ENCODE measurements at regions not wholly inside any gene's neighbourhood (a gene's known extent, or its start where the extent isn't known, plus 50 kb on each side); places are given as distances from the start of the nearest gene placed in this dataset.
"Not testable (repeated sequence)": the region's sequence is repeated elsewhere in the genome, so short reads cannot be mapped to it uniquely, and the experiment has no call there.

DNA sequence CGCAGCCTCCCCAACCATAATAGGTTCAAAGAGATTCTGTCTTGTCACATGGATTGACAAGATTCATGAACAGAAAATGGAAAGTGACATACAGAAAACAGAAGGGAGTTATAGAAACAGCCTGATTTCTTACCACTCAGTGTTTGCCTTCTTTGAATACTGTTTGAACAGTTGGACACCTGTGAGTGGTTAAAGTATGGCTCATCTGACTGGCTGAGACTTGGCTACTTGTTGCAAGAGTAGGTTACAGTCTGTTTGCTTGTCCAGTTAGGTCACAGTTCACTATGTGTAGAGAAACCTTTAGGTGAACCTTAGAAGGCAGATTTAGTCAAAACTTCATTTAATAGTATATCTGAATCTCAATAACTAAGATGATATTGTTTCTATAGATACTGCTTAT lies 1003.9 kb upstream of the EPHA6 start:
- no peak for DNase-seq

DNA sequence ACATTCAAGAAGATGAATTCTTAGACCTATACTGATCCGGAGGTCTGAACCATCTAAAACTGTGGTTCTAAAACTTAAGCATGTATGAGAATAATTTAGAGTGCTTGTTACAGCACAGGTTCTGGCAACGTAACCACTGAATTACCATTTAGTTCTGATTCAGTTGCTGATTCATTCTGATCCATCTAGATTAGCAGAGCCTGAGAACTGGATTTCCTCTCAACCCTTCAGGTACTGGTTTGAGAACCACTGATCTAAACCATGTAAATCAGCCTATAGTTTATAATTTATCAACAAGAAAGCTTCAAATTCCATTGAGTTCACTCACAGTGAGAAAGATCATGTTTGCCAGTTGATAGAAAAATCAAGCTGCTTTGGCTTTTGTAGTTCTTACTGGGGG lies 1001.1 kb upstream of the EPHA6 start:
- peak; percentile 8 for DNase-seq

DNA sequence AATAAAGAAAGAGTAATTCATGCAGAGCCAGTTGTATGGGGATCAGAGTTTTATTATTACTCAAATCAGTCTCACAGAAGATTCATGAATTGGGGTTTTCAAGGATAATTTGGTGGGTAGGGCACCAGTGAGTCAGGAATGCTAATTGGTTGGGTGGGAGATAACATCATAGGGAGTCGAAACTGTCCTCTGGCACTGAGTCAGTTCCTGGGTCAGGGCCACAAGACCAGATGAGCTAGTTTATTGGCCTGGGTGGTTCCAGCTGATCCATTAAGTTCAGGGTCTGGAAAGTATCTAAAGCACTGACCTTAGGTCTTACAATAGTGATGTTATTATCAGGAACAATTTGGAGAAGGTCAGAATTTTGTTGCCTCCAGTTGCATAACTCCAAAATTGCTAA lies 998.6 kb upstream of the EPHA6 start:
- peak; percentile 5 for DNase-seq

DNA sequence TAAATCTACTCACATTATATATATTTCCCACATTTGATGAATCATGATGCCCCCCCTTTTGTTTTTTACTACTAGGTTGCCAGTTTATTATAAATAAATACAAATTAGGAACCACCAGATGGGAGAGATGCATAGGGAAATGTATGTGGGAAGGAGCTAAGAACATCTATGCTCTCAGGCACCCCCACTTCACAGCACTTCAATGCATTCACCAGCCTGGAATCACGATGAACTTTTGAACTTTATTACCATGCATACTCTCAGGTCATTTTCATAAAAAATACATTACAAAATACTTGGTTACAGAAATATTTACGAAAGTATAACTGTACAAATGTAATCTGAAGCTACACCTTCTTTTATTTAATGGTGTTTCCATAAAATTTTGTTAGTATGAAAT lies 988.0 kb upstream of the EPHA6 start:
- DNase-seq = no peak

DNA sequence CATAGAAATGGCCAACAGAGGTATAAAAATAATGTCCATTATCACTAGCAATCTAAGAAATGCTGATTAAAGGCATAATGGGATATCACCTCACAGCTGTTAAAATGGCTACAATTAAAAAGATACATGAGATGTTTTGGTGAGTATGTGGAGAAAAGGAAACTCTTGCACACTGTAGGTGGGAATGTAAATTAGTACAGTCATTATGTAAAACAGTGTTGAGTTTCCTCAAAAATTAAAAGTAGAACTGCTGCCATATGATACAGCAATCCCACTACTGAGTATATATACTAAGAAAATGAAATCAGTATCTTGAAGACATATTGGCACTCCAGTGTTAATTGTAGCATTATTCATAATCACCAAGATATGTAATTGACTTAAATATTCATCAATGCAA lies 982.2 kb upstream of the EPHA6 start:
- no peak for DNase-seq

DNA sequence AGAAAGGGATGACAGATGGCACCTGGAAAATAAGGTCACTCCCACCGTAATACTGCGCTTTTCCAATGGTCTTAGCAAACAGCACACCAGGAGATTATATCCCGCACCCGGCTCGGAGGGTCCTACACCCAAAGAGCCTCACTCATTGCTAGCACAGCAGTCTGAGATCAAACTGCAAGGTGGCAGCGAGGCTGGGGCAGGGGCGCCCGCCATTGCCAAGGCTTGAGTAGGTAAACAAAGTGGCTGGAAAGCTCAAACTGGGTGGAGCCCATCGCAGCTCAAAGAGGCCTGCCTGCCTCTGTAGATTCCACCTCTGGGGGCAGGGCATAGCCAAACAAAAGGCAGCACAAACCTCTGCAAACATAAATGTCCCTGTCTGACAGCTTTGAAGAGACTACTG lies 953.8 kb upstream of the EPHA6 start:
- DNase-seq = not testable (repeated sequence)

DNA sequence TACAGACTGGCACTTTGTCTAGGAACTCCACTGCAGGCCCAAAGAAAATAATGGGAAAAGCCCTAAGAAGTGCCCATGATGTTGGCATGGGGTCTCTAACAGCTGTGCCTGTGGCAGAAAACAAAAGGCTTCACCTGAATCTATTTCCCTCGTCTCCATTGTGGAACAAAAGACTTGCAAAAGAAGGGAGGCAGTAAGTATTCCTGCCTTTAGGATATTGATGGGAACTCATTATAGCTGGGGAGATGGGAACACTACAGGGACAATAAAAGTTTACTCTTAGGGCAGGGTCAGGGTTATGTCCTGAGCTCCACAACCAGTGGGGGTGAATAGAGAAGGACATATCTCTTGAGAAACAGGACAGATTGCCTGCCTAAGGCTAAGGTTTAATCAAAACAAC lies 930.6 kb upstream of the EPHA6 start:
- DNase-seq = no peak

DNA sequence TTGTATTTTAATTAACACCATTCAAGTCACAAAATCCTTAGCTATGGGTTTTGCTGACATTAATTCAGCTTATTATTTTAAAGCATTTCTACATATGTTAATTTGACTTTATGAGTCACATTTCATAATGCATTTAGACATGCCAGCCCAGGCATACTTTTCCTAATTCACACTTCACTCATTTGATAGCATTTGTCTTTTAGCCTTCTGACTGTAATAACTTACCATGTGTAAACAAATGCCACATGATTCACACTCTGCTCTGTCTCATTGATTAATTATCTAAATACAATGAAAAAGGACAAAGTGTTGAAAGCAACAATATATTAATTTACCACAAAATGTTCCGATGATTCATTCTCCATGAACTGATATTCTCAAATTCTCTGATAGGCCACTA lies 927.8 kb upstream of the EPHA6 start:
- DNase-seq = peak; percentile 17

DNA sequence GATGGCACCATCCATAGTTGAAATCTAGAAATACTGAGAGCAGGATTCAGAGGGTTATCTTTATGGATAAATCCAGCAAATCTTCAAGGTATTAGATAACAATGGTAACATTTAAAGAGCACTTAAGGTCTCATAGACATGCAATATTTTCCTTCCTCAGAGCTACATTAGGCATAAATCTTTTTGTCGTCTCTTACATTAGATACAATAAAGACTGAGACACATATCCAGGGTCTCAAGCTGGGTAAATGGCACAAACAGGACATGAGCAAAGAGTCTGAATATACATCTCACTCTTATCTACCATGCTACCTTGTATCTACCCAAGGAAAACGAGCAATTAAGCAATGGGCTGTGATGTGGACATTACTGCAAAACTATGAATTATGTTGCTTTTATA lies 927.3 kb upstream of the EPHA6 start:
- no peak for DNase-seq

DNA sequence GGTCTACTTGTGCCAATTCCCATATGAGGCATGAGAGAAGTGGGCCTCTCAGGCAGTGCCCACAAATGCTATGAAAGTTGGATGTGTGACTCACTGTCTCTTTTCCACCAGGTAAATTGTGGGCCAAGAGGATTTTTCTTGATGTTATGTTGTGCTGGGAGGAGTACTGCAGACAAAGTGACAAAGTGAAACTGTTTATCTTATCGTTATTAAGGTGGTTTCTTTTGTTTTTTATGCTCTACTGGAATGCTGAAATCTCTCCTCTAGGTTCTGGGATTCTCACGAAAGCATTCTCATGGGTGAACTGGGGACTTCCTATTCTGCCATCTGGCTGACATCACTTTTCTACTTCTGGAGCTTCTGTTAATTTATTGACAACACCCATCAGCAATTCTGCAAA lies 919.6 kb upstream of the EPHA6 start:
- DNase-seq = no peak

DNA sequence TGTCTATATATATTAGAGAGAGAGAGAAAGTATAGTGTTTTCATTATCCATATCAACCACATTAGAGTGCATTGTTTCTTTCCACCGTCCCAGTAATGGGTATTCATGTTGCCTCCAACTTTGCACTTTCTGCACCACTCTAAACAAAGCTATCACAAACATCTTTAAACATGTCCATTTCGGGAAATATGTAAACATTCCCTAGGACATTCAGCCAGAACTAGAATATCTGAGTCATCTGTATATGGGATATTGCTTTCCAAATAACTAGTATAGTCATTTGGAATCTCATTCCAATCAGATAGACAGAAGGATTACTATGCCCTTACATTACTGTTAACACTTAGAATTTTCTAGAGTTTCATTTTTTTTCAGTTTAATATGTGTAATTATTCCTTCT lies 914.9 kb upstream of the EPHA6 start:
- DNase-seq = peak; percentile 37

DNA sequence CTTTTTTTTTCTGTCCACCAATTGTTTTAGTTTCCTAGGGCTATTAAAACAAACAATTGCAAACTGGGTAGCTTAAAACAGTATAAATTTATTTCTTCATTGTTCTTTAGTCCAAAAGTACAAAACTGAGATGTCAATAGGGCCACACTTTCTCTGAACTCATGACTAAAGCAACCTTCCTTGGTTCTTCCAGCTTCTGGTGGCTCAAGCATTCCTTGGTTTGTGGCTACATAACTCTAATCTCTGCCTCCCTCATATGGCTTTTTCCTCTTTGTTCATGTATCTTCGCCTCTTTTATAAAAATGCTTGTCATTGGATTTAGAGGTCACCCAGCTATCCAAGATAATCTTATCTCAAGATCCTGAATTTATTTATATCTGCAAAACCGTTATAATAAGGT lies 914.5 kb upstream of the EPHA6 start:
- no peak for DNase-seq

DNA sequence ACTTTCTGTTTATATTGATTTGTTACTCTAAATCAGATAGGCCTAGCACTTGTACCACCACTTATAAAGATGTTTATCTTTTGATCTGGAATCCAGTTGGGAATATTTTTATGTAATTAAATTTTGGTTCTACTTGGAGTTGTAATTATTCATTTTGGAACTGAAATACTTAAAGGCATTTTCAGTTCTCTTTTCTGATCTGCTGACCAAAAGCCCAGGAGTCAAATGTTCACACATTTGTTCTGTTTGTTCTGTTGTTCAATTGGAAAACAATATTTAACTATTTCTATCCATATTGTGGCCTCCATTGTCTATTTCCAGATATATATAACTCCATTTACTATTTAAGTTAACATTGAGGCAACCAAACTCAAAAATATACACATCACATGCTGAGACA lies 912.4 kb upstream of the EPHA6 start:
- no peak for DNase-seq

DNA sequence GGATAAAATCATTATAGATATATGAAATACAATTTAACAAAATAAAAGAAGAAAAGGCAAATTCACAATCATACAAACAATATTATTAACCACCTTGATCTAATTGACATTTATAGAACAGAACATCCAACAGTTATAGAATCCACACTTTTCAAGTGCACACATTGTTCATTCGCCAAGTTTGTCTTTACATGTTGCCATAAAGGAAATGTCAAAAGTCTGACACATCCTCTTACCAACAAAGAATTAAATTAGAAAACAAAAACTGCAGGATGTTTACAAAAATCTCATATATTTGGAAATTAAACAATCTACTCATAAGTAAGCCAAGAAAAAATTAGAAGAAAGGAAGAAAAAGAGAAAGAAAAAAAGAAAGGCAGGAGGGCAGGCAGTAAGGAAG lies 909.2 kb upstream of the EPHA6 start:
- no peak for DNase-seq

DNA sequence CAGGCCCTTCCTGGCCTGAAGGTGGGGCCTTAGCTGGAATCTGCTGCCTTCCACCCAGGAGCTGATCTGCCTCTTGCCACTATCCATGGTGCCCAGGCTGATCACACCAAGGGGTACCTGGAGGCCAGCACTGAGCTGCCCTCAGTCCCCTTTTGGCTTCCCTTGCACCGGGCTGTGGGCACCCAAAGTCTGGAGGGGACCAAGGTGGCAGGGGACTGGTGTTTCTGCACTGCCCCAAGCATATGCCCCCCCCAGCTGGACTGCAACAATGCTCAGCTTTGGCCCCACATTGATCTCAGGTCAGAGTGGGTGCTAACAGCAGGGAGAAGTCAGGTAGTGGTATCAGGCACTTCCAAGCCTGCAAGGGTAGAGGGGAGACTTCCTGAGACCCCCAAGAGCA lies 902.6 kb upstream of the EPHA6 start:
- no peak for DNase-seq

DNA sequence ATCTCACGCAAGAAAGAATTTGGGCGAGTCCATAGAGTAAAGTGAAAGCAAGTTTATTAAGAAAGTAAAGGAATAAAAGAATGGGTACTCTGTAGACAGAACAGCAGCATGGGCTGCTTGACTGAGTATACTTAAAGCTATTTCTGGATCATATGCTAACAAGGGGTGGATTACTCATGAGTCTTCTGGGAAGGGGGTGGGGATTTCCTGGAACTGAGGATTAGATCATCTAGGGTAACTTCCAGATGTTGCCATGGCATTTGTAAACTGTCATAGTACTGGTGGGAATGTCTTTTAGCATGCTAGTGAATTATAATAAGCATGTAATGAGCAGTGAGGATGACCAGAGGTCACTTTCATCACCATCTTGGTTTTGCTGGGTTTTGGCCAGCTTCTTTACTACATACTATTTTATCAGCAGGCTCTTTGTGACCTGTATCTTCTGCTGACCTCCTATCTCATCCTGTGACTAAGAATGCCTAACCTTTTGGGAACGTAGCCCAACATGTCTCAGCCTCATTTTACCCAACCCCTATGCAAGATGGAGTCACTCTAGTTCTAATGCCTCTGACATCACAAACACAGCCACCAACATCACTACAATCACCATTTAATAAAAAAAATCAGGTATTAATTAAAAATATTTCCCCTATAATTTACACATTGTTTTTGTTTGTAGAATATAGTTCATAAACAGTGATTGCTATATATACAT lies 890.7 kb upstream of the EPHA6 start:
- peak; percentile 97 for DNase-seq

DNA sequence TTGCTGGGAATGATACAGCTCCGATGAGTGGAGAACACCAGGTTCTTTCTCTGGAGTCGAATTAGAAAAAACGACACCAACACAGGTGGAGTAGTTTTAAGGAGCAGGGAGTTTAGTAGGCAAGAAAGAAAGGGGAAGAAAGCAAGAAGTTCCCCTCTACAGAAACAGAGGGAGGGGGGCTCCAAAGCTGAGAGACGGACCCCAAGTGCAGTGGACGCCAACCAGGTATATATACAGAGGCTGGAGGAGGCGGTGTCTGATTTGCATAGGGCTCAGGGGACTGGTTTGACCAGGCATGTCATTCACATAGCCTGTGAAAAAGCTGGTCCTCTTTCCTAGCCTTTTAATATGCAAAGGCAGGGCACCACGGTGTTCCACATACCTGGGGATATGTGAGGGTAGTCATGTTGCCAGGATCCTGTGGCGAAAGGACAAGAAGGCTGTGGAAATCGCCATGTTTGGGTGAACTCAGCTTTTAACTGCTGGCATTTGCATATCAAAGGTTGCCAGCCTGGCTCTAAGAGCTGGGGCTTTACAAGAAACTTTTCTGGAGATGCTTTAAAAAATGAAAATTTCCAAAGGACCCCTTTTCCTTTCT lies 887.4 kb upstream of the EPHA6 start:
- no peak for DNase-seq

DNA sequence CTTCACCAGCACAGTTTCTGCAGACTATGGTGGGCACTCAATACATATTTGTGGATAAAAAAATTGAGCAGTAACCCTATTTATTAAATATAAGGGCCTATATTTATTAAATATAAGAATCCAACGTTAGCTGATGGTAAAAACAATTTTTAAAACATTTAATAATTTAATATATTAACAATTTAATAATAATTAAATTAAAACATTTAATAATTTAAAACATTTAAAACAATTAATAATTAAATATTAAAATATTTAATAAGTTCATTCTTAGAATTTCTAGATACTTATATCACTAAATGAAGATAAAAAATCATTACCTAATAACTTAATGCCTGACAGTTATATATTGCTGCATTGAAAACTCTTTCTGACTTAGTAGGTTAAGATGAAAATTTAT lies 880.2 kb upstream of the EPHA6 start:
- no peak for DNase-seq

DNA sequence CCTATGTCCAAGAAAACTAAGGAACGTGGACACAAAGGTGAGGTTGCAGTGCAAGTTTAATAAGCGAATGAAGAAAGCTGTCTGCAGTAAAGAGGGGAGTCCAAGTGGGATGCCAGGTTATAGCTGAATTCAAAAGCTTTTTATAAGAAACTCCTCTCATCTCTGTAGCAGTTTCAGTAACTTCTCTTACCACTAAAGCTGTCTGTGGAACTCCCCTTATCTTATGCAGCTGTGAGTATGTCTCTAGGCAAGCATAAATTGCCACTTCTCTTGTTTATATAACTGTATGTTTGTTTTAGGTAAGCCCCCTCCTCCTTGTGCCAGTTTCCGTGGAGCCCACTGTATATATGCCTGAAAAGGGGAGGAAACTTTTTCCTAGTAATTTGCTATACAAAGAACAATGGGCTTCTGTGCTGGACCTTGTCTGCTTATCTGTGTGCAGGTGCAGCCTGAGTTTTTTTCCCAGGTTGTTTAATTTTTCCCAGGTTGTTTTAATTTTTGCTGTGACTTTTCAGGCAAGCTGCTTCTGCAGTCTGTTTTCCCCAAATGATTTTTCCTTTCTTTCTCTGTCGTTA lies 875.1 kb upstream of the EPHA6 start:
- DNase-seq = no peak

DNA sequence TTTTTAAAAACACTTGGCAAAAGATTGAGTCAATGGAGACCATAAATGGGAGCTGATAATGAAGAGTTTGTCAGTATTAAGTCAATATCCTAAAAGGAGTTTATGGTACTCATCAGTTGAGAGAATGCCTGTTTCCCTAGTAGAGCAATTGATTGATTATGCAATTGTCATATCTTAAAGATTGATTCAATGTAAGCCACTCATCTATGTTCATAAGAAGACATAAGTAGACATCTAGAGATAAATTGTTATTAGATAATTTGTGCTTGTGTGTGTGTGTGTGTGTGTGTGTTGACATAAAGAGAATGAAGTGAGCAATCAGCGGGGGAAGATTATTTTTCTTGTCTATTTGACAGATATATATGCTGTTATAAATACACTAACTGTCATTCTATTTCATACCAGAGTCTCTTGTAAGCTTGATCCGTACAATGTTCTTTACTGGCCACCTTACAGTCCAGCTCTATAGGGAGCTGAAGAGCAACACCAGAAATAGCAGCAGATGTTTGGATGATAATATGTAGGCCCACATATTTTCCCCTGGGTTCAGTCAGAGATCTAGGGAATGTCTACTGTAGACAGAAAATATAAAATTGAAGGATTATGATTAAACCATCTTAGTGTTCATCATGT lies 848.6 kb upstream of the EPHA6 start:
- DNase-seq = no peak

DNA sequence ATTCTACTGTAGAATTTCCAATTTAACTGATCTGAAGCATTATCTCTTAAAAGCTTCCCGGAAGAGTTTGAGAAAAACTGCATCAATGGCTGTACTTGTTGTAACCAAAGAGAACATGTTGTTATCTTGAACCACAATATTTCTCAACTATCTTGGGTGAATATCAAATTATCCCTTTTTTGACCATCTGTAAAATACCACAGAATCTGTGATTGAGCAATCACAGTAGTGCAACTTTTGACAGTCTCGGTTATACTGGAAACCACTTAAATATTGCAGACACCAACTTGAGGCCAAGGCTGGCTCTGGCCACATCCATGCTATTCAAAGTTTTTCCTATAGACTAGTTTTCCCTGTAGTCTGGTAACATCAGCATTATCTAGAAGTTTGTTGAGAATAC lies 842.8 kb upstream of the EPHA6 start:
- peak; percentile 12 for DNase-seq

DNA sequence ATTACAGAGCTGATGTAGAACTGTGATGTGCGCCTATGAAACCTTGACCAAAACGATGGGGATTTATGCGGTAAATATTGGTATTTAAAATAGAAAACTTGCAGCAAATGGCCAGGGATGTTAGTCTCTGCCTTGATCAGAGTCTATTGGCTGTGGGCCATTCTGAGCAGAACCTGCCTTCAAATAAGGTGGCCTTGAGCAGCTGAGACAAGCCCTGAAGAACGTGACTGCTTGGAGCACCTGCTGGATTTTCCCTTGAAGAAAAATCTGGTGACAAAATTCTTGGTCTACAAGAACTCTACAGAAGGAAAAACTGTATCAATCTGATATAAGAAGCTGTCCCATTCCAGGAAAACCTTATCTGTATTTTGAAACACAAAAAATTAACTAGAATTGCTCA lies 820.1 kb upstream of the EPHA6 start:
- DNase-seq = no peak

DNA sequence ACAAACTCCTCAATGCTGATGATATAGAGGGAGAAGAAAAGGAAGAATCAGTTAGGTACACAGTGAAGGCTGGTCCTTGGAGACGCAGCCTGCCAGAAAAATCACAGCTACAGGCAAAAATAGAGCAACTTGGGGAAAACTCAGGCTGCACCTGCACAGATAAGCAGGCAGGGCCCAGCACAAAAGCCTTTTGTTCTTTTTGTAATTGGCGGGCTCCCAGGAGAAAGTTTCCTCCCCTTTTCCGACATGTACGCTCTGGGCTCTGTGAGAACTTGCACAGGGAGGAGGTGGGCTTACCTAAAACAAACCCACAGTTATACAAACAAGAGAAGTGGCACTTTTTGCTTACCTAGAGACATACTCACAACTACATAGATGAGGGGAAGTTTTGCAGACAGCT lies 813.4 kb upstream of the EPHA6 start:
- no peak for DNase-seq

DNA sequence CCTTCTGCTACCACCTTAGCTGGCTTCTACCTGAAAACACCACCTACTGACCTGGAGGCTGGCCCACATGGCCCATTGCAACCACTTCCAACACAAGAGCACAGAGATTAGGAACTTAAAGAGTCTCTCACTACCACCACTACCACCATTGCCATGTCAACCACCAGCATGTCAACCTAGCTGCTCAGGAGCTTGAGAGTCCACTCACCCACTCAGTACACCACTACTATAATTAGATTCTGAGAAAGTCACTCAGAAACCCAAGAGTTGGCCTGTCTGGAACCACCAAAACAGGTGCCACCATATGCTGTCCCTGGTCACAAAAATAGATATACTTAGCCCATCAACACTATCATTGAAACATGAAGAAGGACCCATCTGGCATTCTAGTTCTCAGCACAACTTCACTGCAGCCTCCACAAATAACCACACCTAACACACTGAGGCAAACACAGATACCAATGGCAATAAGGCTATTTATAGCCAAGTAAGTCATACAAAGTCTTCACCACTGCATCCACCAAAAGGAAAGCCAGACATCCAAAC lies 806.7 kb upstream of the EPHA6 start:
- no peak for DNase-seq
